D721Med (cell line): ENCODE measurements at regions not wholly inside any gene's neighbourhood (a gene's known extent, or its start where the extent isn't known, plus 50 kb on each side); places are given as distances from the start of the nearest gene placed in this dataset.

Experiments used
- DNase-seq: peaks from one replicate; pipeline ENCODE4 v3.0.0; 2011; ENCODE audit warnings: low spot score; ENCODE audit not compliant: insufficient read length
- FAIRE-seq: peaks from 2 replicates; lab custom pipeline; 2011; peaks lifted over from hg19 to GRCh38; lab: Jason Lieb, UNC
- TF ChIP-seq, protein P1 (sequence below): IDR thresholded peaks from 2 replicates; pipeline ENCODE4 v1.5.1; 2012; ENCODE audit warnings: mild to moderate bottlenecking, control low read depth; ENCODE audit not compliant: insufficient read depth; ENCODE audit errors: missing control alignments

DNA sequence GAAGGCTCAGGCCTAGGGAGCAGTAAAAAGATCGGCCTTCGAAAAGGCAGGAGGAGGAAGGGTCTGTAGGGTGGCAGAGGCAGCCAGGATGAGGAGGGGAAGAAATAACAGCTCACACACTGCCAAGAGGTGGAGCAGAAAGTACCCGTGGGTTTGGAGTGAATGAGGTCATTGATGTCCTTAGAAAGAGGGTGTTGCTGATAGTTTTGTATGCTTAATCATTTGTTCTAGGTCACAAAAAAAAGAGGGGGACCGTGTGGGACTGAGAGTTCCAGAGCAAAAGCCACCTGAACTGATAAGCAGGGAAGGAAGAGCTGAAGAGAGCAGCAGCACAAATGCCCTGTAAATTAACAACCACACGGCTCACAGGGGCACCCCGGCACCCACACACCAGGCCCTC is 140.4 kb downstream of the FAM161A start:
- TF ChIP-seq, protein P1, sequence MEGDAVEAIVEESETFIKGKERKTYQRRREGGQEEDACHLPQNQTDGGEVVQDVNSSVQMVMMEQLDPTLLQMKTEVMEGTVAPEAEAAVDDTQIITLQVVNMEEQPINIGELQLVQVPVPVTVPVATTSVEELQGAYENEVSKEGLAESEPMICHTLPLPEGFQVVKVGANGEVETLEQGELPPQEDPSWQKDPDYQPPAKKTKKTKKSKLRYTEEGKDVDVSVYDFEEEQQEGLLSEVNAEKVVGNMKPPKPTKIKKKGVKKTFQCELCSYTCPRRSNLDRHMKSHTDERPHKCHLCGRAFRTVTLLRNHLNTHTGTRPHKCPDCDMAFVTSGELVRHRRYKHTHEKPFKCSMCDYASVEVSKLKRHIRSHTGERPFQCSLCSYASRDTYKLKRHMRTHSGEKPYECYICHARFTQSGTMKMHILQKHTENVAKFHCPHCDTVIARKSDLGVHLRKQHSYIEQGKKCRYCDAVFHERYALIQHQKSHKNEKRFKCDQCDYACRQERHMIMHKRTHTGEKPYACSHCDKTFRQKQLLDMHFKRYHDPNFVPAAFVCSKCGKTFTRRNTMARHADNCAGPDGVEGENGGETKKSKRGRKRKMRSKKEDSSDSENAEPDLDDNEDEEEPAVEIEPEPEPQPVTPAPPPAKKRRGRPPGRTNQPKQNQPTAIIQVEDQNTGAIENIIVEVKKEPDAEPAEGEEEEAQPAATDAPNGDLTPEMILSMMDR = no peak
- FAIRE-seq = no peak

GRCh38 chr2:61712060-61712459 is 141.8 kb downstream of the FAM161A start:
- DNase-seq = no peak
- FAIRE-seq = no peak
- TF ChIP-seq, protein P1 = no peak

More for the DNA sequence above, 140.4 kb downstream of the FAM161A start:
- no peak for DNase-seq

DNA sequence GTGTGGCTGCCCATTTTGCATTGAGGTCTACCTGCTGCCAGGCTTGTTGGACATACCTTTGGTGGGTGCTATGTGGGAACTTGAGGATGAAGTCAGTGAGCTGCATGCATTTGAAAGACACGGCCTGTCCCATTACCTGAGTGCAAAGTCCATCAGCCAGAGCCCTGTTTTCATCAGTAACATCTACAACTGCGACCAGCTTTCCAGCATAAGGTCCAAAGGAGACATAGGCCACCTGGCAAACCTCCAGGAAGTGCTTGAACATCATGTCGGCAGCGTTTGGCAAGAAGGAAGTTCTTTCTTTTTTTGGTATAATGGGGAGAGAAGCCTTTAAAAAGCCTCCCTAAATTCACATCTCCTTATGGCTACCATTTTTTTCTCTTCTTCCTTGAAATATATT is 143.1 kb downstream of the FAM161A start:
- DNase-seq (no peak), FAIRE-seq (no peak)
- TF ChIP-seq, protein P1 = no peak

DNA sequence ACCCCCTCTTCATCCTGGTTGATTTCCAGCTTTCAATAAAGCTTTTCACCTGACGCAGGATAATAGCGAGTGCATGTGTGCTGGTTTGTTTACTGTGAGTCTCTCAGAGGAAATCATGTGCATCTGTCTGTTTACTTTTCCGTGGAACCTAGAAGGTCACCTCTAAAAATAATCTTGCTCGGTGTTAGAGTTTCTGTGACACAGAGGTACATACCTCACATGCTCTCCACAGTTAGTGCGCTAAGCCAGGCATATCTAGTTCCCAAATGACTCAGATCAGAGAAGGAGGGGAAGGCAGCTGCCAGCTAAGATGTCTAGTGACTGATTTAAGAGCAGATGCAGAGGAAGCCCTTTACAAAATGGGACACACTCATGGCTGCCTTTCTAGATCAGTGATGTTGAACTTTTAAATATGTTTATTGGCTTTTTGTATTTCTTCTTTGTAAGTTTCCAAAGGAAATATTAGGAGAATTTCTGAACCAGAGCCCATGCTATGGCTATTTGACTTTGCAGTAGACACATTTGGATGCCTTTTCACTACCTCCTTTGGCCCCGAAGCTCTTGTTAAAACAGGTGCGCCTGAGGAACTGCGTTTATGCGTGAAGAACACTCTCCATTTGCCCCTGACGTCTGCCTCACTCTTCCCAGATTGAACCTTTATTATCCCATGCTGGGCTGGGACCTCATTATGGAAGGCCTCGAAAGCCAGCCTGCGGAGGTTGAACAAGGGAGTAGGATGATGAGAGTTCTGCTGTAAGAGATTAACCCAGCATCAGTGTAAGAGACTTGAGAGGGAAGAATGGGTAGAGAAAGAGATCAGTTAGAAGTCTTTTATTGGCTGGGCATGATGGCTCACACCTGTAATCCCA is 145.6 kb downstream of the FAM161A start:
- TF ChIP-seq, protein P1 = no peak
- DNase-seq (no peak), FAIRE-seq (no peak)

DNA sequence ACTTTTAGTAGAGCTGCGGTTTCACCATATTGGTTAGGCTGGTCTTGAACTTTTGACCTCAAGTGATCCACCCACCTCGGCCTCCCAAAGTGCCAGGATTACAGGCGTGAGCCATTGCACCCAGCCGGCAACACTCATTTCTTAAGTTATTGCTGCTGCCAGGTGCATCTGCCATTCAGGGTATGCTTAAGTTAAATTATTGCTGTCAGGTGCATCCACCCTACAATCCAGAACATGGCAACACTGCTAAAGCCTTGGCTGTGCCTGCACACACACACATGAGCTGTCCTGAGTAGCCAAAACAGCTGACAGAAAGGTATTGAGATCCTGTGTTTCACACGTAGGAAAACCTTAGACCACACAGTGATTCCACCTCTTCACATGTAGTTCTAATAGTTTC is 148.2 kb downstream of the FAM161A start:
- FAIRE-seq = no peak
- no peak for DNase-seq
- TF ChIP-seq, protein P1 = no peak

- DNase-seq (no peak), FAIRE-seq (no peak)
- TF ChIP-seq, protein P1 = no peak
Observed at GRCh38 chr2:61704364-61704763, 149.5 kb downstream of the FAM161A start.

DNA sequence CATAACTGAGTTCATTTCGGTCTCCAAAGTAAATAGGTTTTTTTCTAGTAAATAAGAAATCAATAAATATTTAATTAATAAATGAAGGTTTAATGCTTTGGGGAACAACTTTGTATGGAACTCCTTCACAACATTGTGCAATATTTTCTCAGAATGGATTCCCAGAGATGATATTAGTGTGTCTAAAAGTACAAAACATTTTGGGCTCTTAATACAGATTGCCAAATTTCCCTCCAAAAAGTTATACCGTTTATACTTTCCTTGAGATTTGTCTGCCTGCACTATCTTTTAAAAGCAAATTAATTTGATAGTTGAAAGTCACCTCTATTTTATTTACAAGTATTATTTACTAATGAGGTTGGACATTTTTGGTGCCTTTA is 151.8 kb downstream of the FAM161A start:
- TF ChIP-seq, protein P1 = no peak
- DNase-seq (no peak), FAIRE-seq (no peak)
